GM12878 (cell line): ENCODE measurements at regions not wholly inside any gene's neighbourhood (a gene's known extent, or its start where the extent isn't known, plus 50 kb on each side); places are given as distances from the start of the nearest gene placed in this dataset.

Experiments used
- ATAC-seq: fragments of 200-7000 bp; cut with Tn5 transposase; 3 replicates; pipeline ENCODE4 v1.9.1; 2020; ENCODE audit warnings: mild to moderate bottlenecking, moderate library complexity
- BruUV-seq: library from RNA; stranded (reverse); fragments of 400-500 nt; replicated peaks from 2 replicates; lab custom pipeline; 2021; lab: Mats Ljungman, UMichigan
- CTCF ChIA-PET: fragments of 300-600 bp; sonication (Branson Sonifier 250); formaldehyde crosslinking; extraction: SDS; loops from one replicate; lab custom pipeline; 2021; ENCODE audit warnings: inconsistent platforms; lab: Yijun Ruan, JAX
- POLR2A ChIA-PET: fragments of 350-600 bp; formaldehyde crosslinking; extraction: SDS; loops from one replicate; lab custom pipeline; 2021; ENCODE audit warnings: inconsistent platforms; lab: Charles Lee
- RAD21 ChIA-PET: fragments of 300-600 bp; sonication (Branson Sonifier 250); formaldehyde crosslinking; loops from one replicate; lab custom pipeline; 2023; ENCODE audit warnings: antibody characterized with exemption; ENCODE audit not compliant: unreplicated experiment; lab: Charles Lee
- SMC1A ChIA-PET: fragments of 300-600 bp; sonication (Branson Sonifier 250); formaldehyde crosslinking; loops from one replicate; lab custom pipeline; 2023; ENCODE audit not compliant: unreplicated experiment, uncharacterized antibody; lab: Charles Lee
- DNase-seq: peaks from one replicate; pipeline ENCODE4 v3.0.0-alpha.2; 2011; ENCODE audit warnings: low read depth, low spot score
- FAIRE-seq: peaks from 3 replicates; lab custom pipeline; 2011; peaks lifted over from hg19 to GRCh38; lab: Jason Lieb, UNC
- H2AFZ ChIP-seq: 2 replicates; pipeline ENCODE4 v1.6.0; 2011; ENCODE audit warnings: low read depth, low read length, control low read depth; ENCODE audit not compliant: control insufficient read depth
- H3K27ac ChIP-seq: 2 replicates; pipeline ENCODE4 v1.5.1; 2011; ENCODE audit warnings: control low read depth; ENCODE audit not compliant: control insufficient read depth, insufficient read depth
- H3K27me3 ChIP-seq, 2 experiments: replicated peaks in 1 of 2; 2 replicates each; pipeline versions ENCODE4 v1.6.0 to v1.6.1; 2011; ENCODE audit warnings: low read length in 1 of 2; ENCODE audit not compliant: control insufficient read depth in 2 of 2, insufficient read depth in 2 of 2
- H3K36me3 ChIP-seq, 2 experiments: 2 replicates each; pipeline ENCODE4 v1.5.1; 2011; ENCODE audit warnings: low read length in 1 of 2; ENCODE audit not compliant: control insufficient read depth in 2 of 2, insufficient read depth in 2 of 2
- H3K4me1 ChIP-seq: 2 replicates; pipeline ENCODE4 v1.6.1; 2011; ENCODE audit warnings: mild to moderate bottlenecking, low read length, moderate library complexity, mixed read lengths; ENCODE audit not compliant: control insufficient read depth, insufficient read depth
- H3K4me2 ChIP-seq: 2 replicates; pipeline ENCODE4 v1.6.0; 2011; ENCODE audit warnings: control low read depth; ENCODE audit not compliant: control insufficient read depth, insufficient read depth
- H3K4me3 ChIP-seq: fragments of 200-600 bp; sonication (generic); 2 replicates; pipeline ENCODE4 v1.5.1; 2016
- H3K79me2 ChIP-seq: 2 replicates; pipeline ENCODE4 v1.6.0; 2011; ENCODE audit warnings: low read length; ENCODE audit not compliant: control insufficient read depth, insufficient read depth
- H3K9ac ChIP-seq: 2 replicates; pipeline ENCODE4 v1.8.0; 2011; ENCODE audit warnings: low read length, control low read depth, mixed read lengths; ENCODE audit not compliant: control insufficient read depth, insufficient read depth
- H3K9me3 ChIP-seq: replicated peaks from 3 replicates; pipeline ENCODE4 v1.5.1; 2011; ENCODE audit warnings: mild to moderate bottlenecking, low read length; ENCODE audit not compliant: control insufficient read depth, insufficient read depth
- H4K20me1 ChIP-seq: 2 replicates; pipeline ENCODE4 v1.6.0; 2011; ENCODE audit not compliant: control insufficient read depth, insufficient read depth
- ASH2L ChIP-seq: fragments of 300-600, 200-600 bp; sonication (generic); IDR thresholded peaks from 2 replicates; pipeline ENCODE4 v1.6.1; 2017; ENCODE audit warnings: low read depth, mild to moderate bottlenecking, borderline replicate concordance
- CBX5 ChIP-seq: sonication (generic); IDR thresholded peaks from 2 replicates; pipeline ENCODE4 v1.6.1; 2016; ENCODE audit warnings: low read depth, moderate library complexity, mild to moderate bottlenecking, inconsistent platforms
- IRF4 ChIP-seq: IDR thresholded peaks from 2 replicates; pipeline ENCODE4 v1.6.1; 2011; ENCODE audit warnings: low read depth, low read length
- KAT2A ChIP-seq: conservative IDR thresholded peaks from 2 replicates; pipeline ENCODE4 v1.6.1; 2011; ENCODE audit warnings: low read depth, low read length; ENCODE audit not compliant: control insufficient read depth
- PAX5 ChIP-seq: IDR thresholded peaks from 2 replicates; pipeline ENCODE4 v1.6.1; 2011; ENCODE audit warnings: low read depth, low read length, borderline replicate concordance
- POLR2A ChIP-seq: IDR thresholded peaks from 2 replicates; pipeline ENCODE4 v1.6.1; 2011; ENCODE audit warnings: low read depth, mild to moderate bottlenecking, low read length
- RUNX3 ChIP-seq: IDR thresholded peaks from 2 replicates; pipeline ENCODE4 v1.6.1; 2012; ENCODE audit warnings: low read length, inconsistent platforms
- ZNF207 ChIP-seq: fragments of 450-650 bp; IDR thresholded peaks from 2 replicates; pipeline ENCODE4 v1.6.1; 2014; ENCODE audit warnings: antibody characterized with exemption, mild to moderate bottlenecking, borderline replicate concordance
- WGBS: methylation state at CpG from one replicate; pipeline ENCODE4 v1.1.6; 2016; ENCODE audit warnings: low lambda C conversion rate; ENCODE audit not compliant: insufficient replicate concordance, insufficient coverage; ENCODE audit errors: missing lambda C conversion rate; 5-methylcytosine and 5-hydroxymethylcytosine counted together
- in situ Hi-C: fragments of 300-500 bp; cut with MboI; formaldehyde crosslinking; loops from 9 replicates; pipeline ENCODE4 v1.14.3; 2018; ENCODE audit warnings: mixed read lengths
- intact Hi-C: fragments of 100-400 bp; cut with micrococcal nuclease; formaldehyde crosslinking; loops from one replicate; pipeline ENCODE4 v1.14.2; 2022; ENCODE audit not compliant: unreplicated experiment
- TF ChIP-seq, protein P1 (sequence below): fragments of 450-650 bp; IDR thresholded peaks from 2 replicates; pipeline ENCODE4 v1.6.1; 2018; ENCODE audit warnings: borderline replicate concordance, mild to moderate bottlenecking; ENCODE audit not compliant: partially characterized antibody
- TF ChIP-seq, protein P2 (sequence below): fragments of 450-650 bp; IDR thresholded peaks from 2 replicates; pipeline ENCODE4 v1.6.1; 2017; ENCODE audit warnings: mild to moderate bottlenecking, moderate library complexity

DNA sequence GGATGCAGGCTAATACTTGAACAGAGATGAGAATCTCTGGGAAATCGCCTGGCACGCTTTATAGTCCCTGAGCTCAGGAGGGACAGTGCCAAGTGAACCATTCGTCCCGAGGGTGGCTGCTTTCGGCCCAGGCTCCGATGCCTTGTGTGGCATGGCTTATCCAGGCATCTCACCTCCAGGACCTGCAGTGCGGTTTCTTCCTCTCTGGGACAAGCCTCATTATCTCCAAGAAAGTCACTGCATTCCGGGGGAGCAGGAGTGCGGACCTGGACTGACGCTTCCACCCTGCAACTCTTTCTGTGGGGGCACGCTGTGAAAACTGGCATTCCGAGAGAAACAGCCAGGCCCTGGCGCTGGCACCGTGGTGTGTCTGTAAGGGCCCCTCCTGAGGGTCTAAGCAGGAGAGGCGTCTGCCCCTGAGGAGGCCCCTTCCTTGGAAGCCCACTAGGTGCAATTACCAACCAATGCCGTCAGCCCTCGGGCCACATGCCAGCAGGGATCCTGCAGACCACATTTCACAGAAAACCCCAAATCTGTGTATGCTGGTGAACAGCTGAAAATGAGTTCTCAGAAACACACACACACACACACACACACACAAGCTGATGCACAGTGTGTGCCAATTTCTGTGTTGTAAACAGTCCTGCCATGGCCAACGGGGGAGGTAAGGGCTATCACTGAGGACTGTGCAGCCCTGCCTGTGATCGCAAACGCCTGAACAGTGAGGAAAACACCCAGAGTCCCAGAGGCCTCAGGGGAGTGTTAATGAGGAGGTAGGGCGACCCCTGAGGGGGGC is 351.9 kb upstream of the SALL3 start:
- ChIA-PET CTCF (no interaction called here), SMC1A (interaction anchor here (0.5 kb wide), 1 partner anchor 561 kb away, joined by 3 read pairs; no protein-coding TSS in a partner anchor), POLR2A (no interaction called here), RAD21 (no interaction called here)
- no peak overlapping the region for H2AFZ ChIP-seq
- DNase-seq (no peak), ATAC-seq (no peak), FAIRE-seq (no peak)
- no peaks in the 10 kb centered on the region for H3K36me3 ChIP-seq
- no peaks in the 10 kb centered on the region for H3K79me2 ChIP-seq
- in situ Hi-C loops (no loop called here), intact Hi-C loops (no loop called here)
- H4K20me1 ChIP-seq: no peaks in the 10 kb centered on the region
- H3K9me3 ChIP-seq: peaks cover 2% of the 10 kb centered on the region; the same call in 1 of the 3 replicates
- TF ChIP-seq KAT2A: no peak
- no peak for TF ChIP-seq POLR2A
- no peak for TF ChIP-seq IRF4
- no peak for TF ChIP-seq ASH2L
- no peak for TF ChIP-seq ZNF207
- TF ChIP-seq RUNX3: no peak
- TF ChIP-seq, protein P1, sequence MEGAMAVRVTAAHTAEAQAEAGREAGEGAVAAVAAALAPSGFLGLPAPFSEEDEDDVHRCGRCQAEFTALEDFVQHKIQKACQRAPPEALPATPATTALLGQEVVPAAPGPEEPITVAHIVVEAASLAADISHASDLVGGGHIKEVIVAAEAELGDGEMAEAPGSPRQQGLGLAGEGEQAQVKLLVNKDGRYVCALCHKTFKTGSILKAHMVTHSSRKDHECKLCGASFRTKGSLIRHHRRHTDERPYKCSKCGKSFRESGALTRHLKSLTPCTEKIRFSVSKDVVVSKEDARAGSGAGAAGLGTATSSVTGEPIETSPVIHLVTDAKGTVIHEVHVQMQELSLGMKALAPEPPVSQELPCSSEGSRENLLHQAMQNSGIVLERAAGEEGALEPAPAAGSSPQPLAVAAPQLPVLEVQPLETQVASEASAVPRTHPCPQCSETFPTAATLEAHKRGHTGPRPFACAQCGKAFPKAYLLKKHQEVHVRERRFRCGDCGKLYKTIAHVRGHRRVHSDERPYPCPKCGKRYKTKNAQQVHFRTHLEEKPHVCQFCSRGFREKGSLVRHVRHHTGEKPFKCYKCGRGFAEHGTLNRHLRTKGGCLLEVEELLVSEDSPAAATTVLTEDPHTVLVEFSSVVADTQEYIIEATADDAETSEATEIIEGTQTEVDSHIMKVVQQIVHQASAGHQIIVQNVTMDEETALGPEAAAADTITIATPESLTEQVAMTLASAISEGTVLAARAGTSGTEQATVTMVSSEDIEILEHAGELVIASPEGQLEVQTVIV: no peak
- no peak for TF ChIP-seq PAX5
- no peak for TF ChIP-seq CBX5
- TF ChIP-seq, protein P2, sequence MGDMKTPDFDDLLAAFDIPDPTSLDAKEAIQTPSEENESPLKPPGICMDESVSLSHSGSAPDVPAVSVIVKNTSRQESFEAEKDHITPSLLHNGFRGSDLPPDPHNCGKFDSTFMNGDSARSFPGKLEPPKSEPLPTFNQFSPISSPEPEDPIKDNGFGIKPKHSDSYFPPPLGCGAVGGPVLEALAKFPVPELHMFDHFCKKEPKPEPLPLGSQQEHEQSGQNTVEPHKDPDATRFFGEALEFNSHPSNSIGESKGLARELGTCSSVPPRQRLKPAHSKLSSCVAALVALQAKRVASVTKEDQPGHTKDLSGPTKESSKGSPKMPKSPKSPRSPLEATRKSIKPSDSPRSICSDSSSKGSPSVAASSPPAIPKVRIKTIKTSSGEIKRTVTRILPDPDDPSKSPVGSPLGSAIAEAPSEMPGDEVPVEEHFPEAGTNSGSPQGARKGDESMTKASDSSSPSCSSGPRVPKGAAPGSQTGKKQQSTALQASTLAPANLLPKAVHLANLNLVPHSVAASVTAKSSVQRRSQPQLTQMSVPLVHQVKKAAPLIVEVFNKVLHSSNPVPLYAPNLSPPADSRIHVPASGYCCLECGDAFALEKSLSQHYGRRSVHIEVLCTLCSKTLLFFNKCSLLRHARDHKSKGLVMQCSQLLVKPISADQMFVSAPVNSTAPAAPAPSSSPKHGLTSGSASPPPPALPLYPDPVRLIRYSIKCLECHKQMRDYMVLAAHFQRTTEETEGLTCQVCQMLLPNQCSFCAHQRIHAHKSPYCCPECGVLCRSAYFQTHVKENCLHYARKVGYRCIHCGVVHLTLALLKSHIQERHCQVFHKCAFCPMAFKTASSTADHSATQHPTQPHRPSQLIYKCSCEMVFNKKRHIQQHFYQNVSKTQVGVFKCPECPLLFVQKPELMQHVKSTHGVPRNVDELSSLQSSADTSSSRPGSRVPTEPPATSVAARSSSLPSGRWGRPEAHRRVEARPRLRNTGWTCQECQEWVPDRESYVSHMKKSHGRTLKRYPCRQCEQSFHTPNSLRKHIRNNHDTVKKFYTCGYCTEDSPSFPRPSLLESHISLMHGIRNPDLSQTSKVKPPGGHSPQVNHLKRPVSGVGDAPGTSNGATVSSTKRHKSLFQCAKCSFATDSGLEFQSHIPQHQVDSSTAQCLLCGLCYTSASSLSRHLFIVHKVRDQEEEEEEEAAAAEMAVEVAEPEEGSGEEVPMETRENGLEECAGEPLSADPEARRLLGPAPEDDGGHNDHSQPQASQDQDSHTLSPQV: no peak
- H3K4me2 ChIP-seq: no peak overlapping the region
- H3K27ac ChIP-seq: no peak overlapping the region
- no peak overlapping the region for H3K9ac ChIP-seq
- 32% methylated on average over 21 of the region's 21 CpGs for WGBS
- BruUV-seq: no TSS peak
- no peak overlapping the region for H3K4me3 ChIP-seq
- H3K4me1 ChIP-seq: no peaks in the 10 kb centered on the region
- no peaks in the 10 kb centered on the region for H3K27me3 ChIP-seq
